ENCODE measurements at regions not wholly inside any gene's neighbourhood (a gene's known extent, or its start where the extent isn't known, plus 50 kb on each side); places are given as distances from the start of the nearest gene placed in this dataset.

GRCh38 chr16:9557713-9558112, 466.3 kb downstream of the HAPSTR1 start:
- H3K27ac ChIP-seq = no peak overlapping the region
- no peak overlapping the region for H3K4me3 ChIP-seq
- TF ChIP-seq CTCF (IDR thresholded peaks at IDR 0.05) = no peak
- H3K9me3 ChIP-seq = no peaks in the 10 kb centered on the region
- H3K27me3 ChIP-seq = no peaks in the 10 kb centered on the region
- no peaks in the 10 kb centered on the region for H3K36me3 ChIP-seq
- no peaks in the 10 kb centered on the region for H3K4me1 ChIP-seq
- no peak for DNase-seq

GRCh38 chr16:9566099-9566498, 474.7 kb downstream of the HAPSTR1 start:
- no peaks in the 10 kb centered on the region for H3K9me3 ChIP-seq
- H3K4me1 ChIP-seq = no peaks in the 10 kb centered on the region
- H3K27ac ChIP-seq = no peak overlapping the region
- no peak for DNase-seq
- no peaks in the 10 kb centered on the region for H3K36me3 ChIP-seq
- TF ChIP-seq CTCF (IDR thresholded peaks at IDR 0.05) (no peak), POLR2A (IDR thresholded peaks at IDR 0.05) (no peak)
- no peaks in the 10 kb centered on the region for H3K27me3 ChIP-seq
- no peak overlapping the region for H3K4me3 ChIP-seq

GRCh38 chr16:9567666-9568065, 476.2 kb downstream of the HAPSTR1 start:
- no peaks in the 10 kb centered on the region for H3K27me3 ChIP-seq

GRCh38 chr16:9568261-9568660, 476.8 kb downstream of the HAPSTR1 start:
- TF ChIP-seq POLR2A (IDR thresholded peaks at IDR 0.05) (no peak), CTCF (IDR thresholded peaks at IDR 0.05) (no peak)
- Histone ChIP-seq H3K9me3 (no peaks in the 10 kb centered on the region), H3K27me3 (no peaks in the 10 kb centered on the region), H3K4me1 (no peaks in the 10 kb centered on the region), H3K36me3 (no peaks in the 10 kb centered on the region), H3K4me3 (no peak overlapping the region), H3K27ac (no peak overlapping the region)
- no peak for DNase-seq

More at GRCh38 chr16:9567666-9568065, 476.2 kb downstream of the HAPSTR1 start:
- Histone ChIP-seq H3K36me3 (no peaks in the 10 kb centered on the region), H3K4me3 (no peak overlapping the region), H3K4me1 (no peaks in the 10 kb centered on the region), H3K9me3 (no peaks in the 10 kb centered on the region), H3K27ac (no peak overlapping the region)
- TF ChIP-seq POLR2A (IDR thresholded peaks at IDR 0.05) = no peak
- no peak for TF ChIP-seq CTCF (IDR thresholded peaks at IDR 0.05)
- no peak for DNase-seq

- no peak for DNase-seq
- Histone ChIP-seq H3K27me3 (no peaks in the 10 kb centered on the region), H3K4me3 (no peak overlapping the region), H3K27ac (no peak overlapping the region), H3K4me1 (no peaks in the 10 kb centered on the region), H3K9me3 (no peaks in the 10 kb centered on the region), H3K36me3 (no peaks in the 10 kb centered on the region)
- TF ChIP-seq CTCF (IDR thresholded peaks at IDR 0.05) = no peak
These were observed 479.1 kb downstream of the HAPSTR1 start for GRCh38 chr16:9570521-9570920.

GRCh38 chr16:9578459-9578858, 487.0 kb downstream of the HAPSTR1 start:
- TF ChIP-seq POLR2A (IDR thresholded peaks at IDR 0.05) (no peak), CTCF (IDR thresholded peaks at IDR 0.05) (no peak)

More at GRCh38 chr16:9578459-9578858, 487.0 kb downstream of the HAPSTR1 start:
- no peaks in the 10 kb centered on the region for H3K9me3 ChIP-seq
- H3K27me3 ChIP-seq = no peaks in the 10 kb centered on the region
- H3K27ac ChIP-seq = no peak overlapping the region
- no peak for DNase-seq
- H3K4me1 ChIP-seq = no peaks in the 10 kb centered on the region
- no peaks in the 10 kb centered on the region for H3K36me3 ChIP-seq
- H3K4me3 ChIP-seq = no peak overlapping the region
